ENCODE measurements at regions not wholly inside any gene's neighbourhood (a gene's known extent, or its start where the extent isn't known, plus 50 kb on each side); places are given as distances from the start of the nearest gene placed in this dataset.

DNA sequence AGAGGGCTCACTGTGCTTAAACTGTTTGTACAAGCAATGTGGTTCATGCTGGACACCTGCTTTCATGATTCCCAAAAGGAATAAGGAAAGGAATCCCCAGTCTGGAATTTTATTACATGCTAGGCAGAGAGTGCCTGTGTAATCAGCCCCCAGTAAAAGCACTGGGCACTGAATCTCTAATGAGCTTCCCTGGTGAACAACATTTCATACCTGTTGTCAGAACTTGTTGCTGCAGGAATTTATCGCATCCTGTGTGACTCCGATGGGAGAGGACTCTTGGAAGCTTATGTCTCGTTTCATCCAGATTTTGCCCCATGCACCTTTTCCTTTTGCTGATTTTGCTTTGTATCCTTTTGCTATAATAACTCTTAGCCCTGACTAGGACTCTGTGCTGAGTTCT lies 190.2 kb upstream of the HMGA2 start:
- Histone ChIP-seq H3K9me3 (ENCODE audit: control insufficient read depth, low read depth, low read length) (no peaks in the 10 kb centered on the region), H3K4me1 (ENCODE audit: control insufficient read depth, low read depth, low read length) (peaks cover 7% of the 10 kb centered on the region), H3K27me3 (ENCODE audit: control insufficient read depth, insufficient read depth, low read length) (no peaks in the 10 kb centered on the region), H3K9ac (ENCODE audit: low read length) (no peak overlapping the region), H3K36me3 (ENCODE audit: control insufficient read depth, low read depth, low read length) (no peaks in the 10 kb centered on the region), H3K27ac (ENCODE audit: low read length) (no peak overlapping the region), H3K4me3 (ENCODE audit: low read length) (no peak overlapping the region)

DNA sequence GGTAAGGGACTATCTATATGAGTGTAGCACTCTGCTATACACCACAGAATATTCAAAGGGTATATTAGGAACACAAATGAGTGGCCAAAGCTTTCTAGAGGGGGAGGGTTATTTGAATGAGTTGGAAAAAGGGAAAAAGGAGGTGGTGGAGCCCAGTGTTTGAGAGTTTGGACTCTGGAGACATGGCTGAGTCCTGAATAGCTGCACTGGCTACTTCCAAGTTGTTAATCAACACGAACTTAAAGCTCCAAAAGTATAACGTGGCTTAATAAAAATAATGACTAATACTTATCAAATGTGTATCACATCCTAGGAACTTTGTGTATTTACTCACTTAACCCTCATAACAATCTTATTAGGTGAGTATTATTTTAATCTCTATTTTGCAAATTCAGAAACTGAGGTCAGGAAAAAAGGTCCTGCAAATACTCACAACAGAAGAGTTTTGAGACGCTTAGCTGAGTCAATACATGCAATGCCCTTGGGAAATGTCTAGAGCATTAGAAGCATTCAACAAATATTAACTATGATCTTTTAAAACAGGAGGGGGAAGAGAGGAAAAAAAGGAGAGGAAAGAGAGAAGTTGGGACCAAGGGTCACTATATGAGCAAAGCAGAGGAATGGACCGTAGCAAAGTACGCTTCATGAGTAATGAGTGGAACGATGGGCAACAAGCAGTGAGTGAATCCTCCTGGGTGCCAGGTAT lies 189.5 kb upstream of the HMGA2 start:
- no peaks in the 10 kb centered on the region for H3K36me3 ChIP-seq (ENCODE audit: control insufficient read depth, low read depth, low read length)
- H3K4me1 ChIP-seq (ENCODE audit: control insufficient read depth, low read depth, low read length) = peaks cover 7% of the 10 kb centered on the region
- no peak overlapping the region for H3K27ac ChIP-seq (ENCODE audit: low read length)
- H3K9ac ChIP-seq (ENCODE audit: low read length) = no peak overlapping the region
- H3K27me3 ChIP-seq (ENCODE audit: control insufficient read depth, insufficient read depth, low read length) = no peaks in the 10 kb centered on the region
- no peak overlapping the region for H3K4me3 ChIP-seq (ENCODE audit: low read length)
- H3K9me3 ChIP-seq (ENCODE audit: control insufficient read depth, low read depth, low read length) = no peaks in the 10 kb centered on the region

- Histone ChIP-seq H3K9me3 (ENCODE audit: control insufficient read depth, low read depth, low read length) (no peaks in the 10 kb centered on the region), H3K27me3 (ENCODE audit: control insufficient read depth, insufficient read depth, low read length) (no peaks in the 10 kb centered on the region), H3K27ac (ENCODE audit: low read length) (no peak overlapping the region), H3K36me3 (ENCODE audit: control insufficient read depth, low read depth, low read length) (no peaks in the 10 kb centered on the region), H3K4me3 (ENCODE audit: low read length) (no peak overlapping the region), H3K9ac (ENCODE audit: low read length) (no peak overlapping the region), H3K4me1 (ENCODE audit: control insufficient read depth, low read depth, low read length) (peaks cover 7% of the 10 kb centered on the region)
Observed at GRCh38 chr12:65636436-65636835, 187.8 kb upstream of the HMGA2 start.

- Histone ChIP-seq H3K27ac (ENCODE audit: low read length) (no peak overlapping the region), H3K9me3 (ENCODE audit: control insufficient read depth, low read depth, low read length) (no peaks in the 10 kb centered on the region), H3K4me1 (ENCODE audit: control insufficient read depth, low read depth, low read length) (peaks cover 7% of the 10 kb centered on the region), H3K4me3 (ENCODE audit: low read length) (no peak overlapping the region), H3K9ac (ENCODE audit: low read length) (no peak overlapping the region), H3K27me3 (ENCODE audit: control insufficient read depth, insufficient read depth, low read length) (no peaks in the 10 kb centered on the region), H3K36me3 (ENCODE audit: control insufficient read depth, low read depth, low read length) (no peaks in the 10 kb centered on the region)
Observed at GRCh38 chr12:65637150-65637549, 187.1 kb upstream of the HMGA2 start.

DNA sequence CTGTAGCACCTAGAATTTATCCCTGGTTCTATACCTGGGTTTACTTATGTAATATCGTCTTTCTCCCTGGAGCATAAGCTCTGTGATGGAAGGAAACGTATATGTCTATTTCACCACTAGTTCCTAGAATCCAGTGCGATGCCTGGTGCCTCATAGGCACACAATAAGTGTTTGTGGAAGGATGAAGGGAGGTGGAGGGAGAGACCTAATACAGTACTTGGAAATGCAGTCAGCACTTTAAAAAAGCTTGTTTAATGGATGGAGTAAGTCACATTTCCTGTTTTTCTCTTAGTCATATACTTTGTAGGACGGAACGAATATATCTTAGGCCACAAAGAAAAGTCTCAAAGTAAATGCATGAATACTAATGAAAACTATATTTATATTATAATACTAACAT lies 186.5 kb upstream of the HMGA2 start:
- no peaks in the 10 kb centered on the region for H3K36me3 ChIP-seq (ENCODE audit: control insufficient read depth, low read depth, low read length)
- H3K9me3 ChIP-seq (ENCODE audit: control insufficient read depth, low read depth, low read length) = no peaks in the 10 kb centered on the region
- peaks cover 7% of the 10 kb centered on the region for H3K4me1 ChIP-seq (ENCODE audit: control insufficient read depth, low read depth, low read length)
- H3K27me3 ChIP-seq (ENCODE audit: control insufficient read depth, insufficient read depth, low read length) = no peaks in the 10 kb centered on the region
- H3K4me3 ChIP-seq (ENCODE audit: low read length) = no peak overlapping the region
- no peak overlapping the region for H3K9ac ChIP-seq (ENCODE audit: low read length)
- H3K27ac ChIP-seq (ENCODE audit: low read length) = no peak overlapping the region

- H3K9me3 ChIP-seq (ENCODE audit: control insufficient read depth, low read depth, low read length) = no peaks in the 10 kb centered on the region
- H3K27ac ChIP-seq (ENCODE audit: low read length) = no peak overlapping the region
- H3K4me3 ChIP-seq (ENCODE audit: low read length) = no peak overlapping the region
- H3K9ac ChIP-seq (ENCODE audit: low read length) = no peak overlapping the region
- H3K27me3 ChIP-seq (ENCODE audit: control insufficient read depth, insufficient read depth, low read length) = no peaks in the 10 kb centered on the region
- H3K36me3 ChIP-seq (ENCODE audit: control insufficient read depth, low read depth, low read length) = no peaks in the 10 kb centered on the region
- H3K4me1 ChIP-seq (ENCODE audit: control insufficient read depth, low read depth, low read length) = peaks cover 7% of the 10 kb centered on the region
Observed at GRCh38 chr12:65638324-65638723, 186.0 kb upstream of the HMGA2 start.

DNA sequence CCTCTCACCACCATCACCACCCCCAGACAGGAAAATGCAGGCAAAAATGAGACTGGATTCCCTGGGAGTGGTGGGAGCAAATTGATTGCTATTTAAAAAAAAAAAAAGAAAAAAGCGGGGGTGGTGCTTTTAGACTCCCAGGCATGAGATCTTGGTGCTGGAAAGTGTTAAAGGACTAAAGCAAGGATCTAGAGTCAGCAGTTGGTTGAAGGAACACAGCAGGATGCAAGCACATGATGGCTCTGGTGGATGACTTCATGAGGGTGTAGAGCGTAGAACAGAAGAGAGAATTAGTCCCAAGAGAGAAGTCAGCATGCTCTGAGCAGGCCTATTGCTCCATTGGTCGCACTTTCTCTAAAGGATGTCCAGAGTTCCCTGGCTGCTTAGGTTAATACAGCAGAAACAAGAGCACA lies 183.8 kb upstream of the HMGA2 start:
- Histone ChIP-seq H3K27me3 (ENCODE audit: control insufficient read depth, insufficient read depth, low read length) (no peaks in the 10 kb centered on the region), H3K4me3 (ENCODE audit: low read length) (no peak overlapping the region), H3K9ac (ENCODE audit: low read length) (no peak overlapping the region), H3K9me3 (ENCODE audit: control insufficient read depth, low read depth, low read length) (no peaks in the 10 kb centered on the region), H3K27ac (ENCODE audit: low read length) (no peak overlapping the region), H3K36me3 (ENCODE audit: control insufficient read depth, low read depth, low read length) (no peaks in the 10 kb centered on the region), H3K4me1 (ENCODE audit: control insufficient read depth, low read depth, low read length) (no peaks in the 10 kb centered on the region)

- H3K27me3 ChIP-seq (ENCODE audit: control insufficient read depth, insufficient read depth, low read length) = no peaks in the 10 kb centered on the region
- no peaks in the 10 kb centered on the region for H3K36me3 ChIP-seq (ENCODE audit: control insufficient read depth, low read depth, low read length)
- H3K9ac ChIP-seq (ENCODE audit: low read length) = no peak overlapping the region
- no peaks in the 10 kb centered on the region for H3K4me1 ChIP-seq (ENCODE audit: control insufficient read depth, low read depth, low read length)
- no peak overlapping the region for H3K4me3 ChIP-seq (ENCODE audit: low read length)
- no peaks in the 10 kb centered on the region for H3K9me3 ChIP-seq (ENCODE audit: control insufficient read depth, low read depth, low read length)
- no peak overlapping the region for H3K27ac ChIP-seq (ENCODE audit: low read length)
Observed at GRCh38 chr12:65642061-65642661, 182.1 kb upstream of the HMGA2 start.

GRCh38 chr12:65643171-65643570 lies 181.1 kb upstream of the HMGA2 start:
- Histone ChIP-seq H3K27ac (ENCODE audit: low read length) (no peak overlapping the region), H3K4me3 (ENCODE audit: low read length) (no peak overlapping the region), H3K27me3 (ENCODE audit: control insufficient read depth, insufficient read depth, low read length) (no peaks in the 10 kb centered on the region), H3K4me1 (ENCODE audit: control insufficient read depth, low read depth, low read length) (no peaks in the 10 kb centered on the region), H3K9me3 (ENCODE audit: control insufficient read depth, low read depth, low read length) (no peaks in the 10 kb centered on the region), H3K36me3 (ENCODE audit: control insufficient read depth, low read depth, low read length) (no peaks in the 10 kb centered on the region), H3K9ac (ENCODE audit: low read length) (no peak overlapping the region)

- Histone ChIP-seq H3K36me3 (ENCODE audit: control insufficient read depth, low read depth, low read length) (no peaks in the 10 kb centered on the region), H3K9me3 (ENCODE audit: control insufficient read depth, low read depth, low read length) (no peaks in the 10 kb centered on the region), H3K27me3 (ENCODE audit: control insufficient read depth, insufficient read depth, low read length) (no peaks in the 10 kb centered on the region), H3K27ac (ENCODE audit: low read length) (no peak overlapping the region), H3K4me1 (ENCODE audit: control insufficient read depth, low read depth, low read length) (no peaks in the 10 kb centered on the region), H3K9ac (ENCODE audit: low read length) (no peak overlapping the region), H3K4me3 (ENCODE audit: low read length) (no peak overlapping the region)
Observed at GRCh38 chr12:65643595-65644386, 180.5 kb upstream of the HMGA2 start.

DNA sequence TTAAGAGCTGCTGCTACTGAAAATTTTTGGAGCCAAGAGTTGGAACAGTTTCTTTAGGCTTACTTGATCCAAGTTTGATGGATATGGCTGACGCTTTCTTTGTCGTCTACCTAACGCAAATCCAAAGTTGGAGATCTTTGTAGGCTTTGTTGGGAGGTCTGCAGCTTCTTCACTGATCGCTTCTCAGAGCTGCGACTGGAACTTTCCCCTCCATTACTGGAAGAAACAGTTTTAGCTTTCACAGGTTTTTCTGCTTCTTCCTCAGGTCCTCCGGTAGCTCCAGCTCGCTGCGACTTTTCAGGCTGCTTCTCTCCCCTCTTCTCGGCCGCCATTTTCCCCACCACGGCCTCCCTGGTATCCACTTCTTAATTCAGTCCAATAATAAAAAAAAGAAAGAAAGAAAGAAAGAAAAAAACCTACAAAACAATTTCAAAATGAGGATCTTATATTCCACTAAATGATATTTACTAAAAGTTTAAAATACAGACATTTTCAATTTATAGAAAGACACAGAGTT lies 178.1 kb upstream of the HMGA2 start:
- Histone ChIP-seq H3K27ac (ENCODE audit: low read length) (no peak overlapping the region), H3K36me3 (ENCODE audit: control insufficient read depth, low read depth, low read length) (no peaks in the 10 kb centered on the region), H3K27me3 (ENCODE audit: control insufficient read depth, insufficient read depth, low read length) (no peaks in the 10 kb centered on the region), H3K4me3 (ENCODE audit: low read length) (no peak overlapping the region), H3K9ac (ENCODE audit: low read length) (no peak overlapping the region), H3K4me1 (ENCODE audit: control insufficient read depth, low read depth, low read length) (no peaks in the 10 kb centered on the region), H3K9me3 (ENCODE audit: control insufficient read depth, low read depth, low read length) (no peaks in the 10 kb centered on the region)
